ENCODE measurements at regions not wholly inside any gene's neighbourhood (a gene's known extent, or its start where the extent isn't known, plus 50 kb on each side); places are given as distances from the start of the nearest gene placed in this dataset.
"Not testable (repeated sequence)": the region's sequence is repeated elsewhere in the genome, so short reads cannot be mapped to it uniquely, and the experiment has no call there.

DNA sequence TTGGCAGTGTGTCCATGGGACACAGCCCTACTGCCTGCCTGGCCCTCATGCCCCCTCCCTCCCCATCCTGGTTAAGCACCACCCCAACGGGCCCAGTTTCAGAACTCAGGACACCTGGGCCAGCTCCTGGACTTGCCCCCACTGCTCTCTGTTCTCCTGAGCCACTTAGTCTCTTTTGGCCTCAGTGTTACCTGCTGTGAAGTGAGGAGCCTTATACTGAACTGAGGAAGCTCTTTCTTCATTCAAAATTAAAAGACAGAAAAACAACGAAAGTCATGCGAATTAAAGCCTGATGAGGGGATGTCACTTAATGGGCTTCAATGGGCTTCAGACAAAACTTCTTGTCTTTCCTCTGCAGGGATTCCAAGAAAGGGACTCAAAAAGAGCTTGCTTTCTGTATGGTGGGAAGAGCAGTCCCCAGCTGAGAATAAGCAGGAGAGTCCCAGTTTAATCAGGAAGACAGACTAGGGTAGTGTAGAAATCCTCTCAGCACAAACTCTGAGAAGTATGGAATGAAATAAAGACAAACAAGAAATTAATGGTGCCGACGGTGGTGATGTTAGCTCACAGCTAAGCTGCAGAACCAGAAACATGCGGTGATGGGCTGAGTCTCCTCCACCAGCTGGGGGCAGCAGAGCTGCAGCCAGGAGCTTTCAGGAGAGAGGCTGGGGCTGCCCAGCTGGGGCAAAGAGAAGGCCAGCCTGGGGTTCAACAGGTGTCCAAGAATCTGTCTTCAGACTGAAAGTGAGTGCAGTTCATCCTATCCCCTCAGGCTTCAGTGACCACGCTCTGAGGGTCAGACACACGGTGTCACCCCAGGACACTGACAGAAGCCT lies 101.0 kb downstream of the GGTLC2 start:
- peak; percentile 34 for DNase-seq

DNA sequence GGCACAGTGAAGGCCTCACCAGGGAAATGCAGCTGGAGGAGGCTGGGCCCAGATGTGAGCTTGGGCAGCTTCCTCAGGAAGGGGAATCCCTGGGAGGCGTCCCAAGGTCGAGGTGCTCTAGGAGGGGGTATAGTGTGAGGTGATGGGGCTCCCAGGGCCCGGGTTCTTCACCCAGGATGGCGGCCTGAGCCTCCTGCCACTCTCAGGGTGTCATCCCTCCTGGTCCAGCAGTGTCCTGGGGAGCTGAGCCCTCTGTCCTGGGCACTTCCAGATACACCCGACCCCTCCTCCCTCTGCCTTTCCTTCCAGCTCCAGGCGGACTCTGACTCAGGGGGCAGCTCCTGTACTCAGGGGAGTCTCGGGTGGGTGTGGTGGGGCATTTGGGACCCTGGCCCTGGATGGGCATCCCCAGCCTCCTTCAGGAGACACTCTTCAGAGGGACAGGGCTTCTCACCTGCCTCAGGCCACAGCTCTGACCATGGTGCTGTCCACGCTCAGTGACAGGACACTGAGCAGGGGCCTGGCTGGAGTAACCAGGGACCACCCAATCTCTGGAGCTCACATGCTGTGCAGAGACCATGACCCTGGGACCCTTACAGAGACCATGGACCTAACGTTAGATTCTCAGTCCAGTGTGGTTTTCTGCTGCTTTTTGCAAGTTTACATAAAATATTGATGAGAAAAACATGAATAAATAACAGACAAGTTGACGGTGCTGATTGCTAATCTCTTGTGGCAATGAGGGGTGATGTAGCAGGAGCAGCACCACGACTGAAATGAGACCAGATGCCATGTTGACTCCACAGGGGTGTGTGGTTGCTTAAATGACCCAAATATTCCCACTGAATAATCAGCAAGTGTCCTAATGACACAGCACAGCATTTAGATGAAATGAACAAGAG lies 101.9 kb downstream of the GGTLC2 start:
- no peak for DNase-seq

DNA sequence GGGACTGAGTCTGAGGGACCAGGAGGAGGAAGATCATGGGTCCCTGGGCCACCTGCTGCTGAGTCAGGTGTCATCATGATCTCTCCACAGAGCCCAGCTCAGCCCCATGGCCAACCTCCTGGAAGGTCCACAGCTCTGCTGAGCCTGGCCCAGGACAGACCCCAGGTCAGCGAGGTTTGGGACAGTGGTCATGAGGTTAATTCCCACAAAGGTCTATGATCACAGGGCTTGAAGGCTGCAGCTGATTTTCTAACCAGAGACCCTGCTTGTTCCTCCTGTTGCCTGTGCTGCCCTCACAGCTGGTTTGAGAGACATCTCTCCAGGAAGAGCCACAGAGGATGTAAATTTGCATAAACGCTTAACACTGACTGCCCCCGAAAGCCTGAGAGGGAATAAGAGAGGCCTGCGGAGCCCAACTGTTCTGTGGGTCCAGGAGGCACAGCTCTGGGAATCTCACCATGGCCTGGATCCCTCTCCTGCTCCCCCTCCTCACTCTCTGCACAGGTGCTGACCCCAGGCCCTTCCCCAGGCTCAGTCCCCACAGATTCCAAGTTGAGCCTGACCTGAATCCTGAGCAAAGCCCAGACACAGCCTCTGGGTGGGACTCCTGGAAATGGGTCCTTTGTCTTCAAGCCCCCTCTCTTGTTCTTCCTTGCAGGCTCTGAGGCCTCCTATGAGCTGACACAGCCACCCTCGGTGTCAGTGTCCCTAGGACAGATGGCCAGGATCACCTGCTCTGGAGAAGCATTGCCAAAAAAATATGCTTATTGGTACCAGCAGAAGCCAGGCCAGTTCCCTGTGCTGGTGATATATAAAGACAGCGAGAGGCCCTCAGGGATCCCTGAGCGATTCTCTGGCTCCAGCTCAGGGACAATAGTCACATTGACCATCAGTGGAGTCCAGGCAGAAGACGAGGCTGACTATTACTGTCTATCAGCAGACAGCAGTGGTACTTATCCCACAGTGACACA lies 102.8 kb downstream of the GGTLC2 start:
- no peak for DNase-seq

DNA sequence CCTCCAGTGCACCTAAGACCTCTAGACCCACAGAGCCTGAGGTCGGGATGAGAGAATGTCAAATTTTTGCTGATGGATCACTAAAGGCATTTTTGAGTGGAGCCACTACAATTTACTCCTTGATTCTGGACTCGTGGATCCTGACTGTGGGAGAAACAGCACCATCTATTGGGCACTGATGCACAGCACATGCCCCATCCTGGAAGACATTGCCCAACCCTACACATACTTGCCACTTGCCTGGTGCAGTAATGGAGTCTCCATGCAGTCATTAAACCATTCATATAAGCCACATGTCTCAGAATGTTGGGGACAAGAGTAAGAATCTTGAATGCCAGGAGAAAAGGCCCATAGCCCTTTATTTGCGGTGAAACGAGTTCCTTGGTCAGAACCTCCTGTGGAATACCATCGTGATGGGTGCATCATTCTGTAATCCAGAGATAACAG lies 103.9 kb downstream of the GGTLC2 start:
- peak; percentile 20 for DNase-seq

DNA sequence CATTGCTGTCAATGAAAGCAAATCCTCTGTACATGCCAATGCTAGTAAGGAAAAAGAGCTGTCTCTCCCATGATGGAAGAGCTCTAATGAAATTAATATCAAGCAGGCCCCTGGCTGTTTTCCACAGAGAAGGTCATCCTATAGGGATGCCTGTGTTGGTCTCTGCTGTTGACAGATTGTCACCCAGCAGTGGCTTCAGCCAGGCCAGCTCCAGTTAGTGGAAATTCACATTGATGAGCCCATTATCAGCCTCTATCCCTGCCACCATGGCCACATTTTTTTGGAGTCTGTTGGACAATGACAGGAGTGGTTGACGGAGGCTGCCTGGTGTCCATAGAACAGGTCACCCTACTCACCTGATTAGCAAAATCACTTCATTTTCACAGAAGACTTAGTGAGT lies 104.3 kb downstream of the GGTLC2 start:
- DNase-seq: no peak

DNA sequence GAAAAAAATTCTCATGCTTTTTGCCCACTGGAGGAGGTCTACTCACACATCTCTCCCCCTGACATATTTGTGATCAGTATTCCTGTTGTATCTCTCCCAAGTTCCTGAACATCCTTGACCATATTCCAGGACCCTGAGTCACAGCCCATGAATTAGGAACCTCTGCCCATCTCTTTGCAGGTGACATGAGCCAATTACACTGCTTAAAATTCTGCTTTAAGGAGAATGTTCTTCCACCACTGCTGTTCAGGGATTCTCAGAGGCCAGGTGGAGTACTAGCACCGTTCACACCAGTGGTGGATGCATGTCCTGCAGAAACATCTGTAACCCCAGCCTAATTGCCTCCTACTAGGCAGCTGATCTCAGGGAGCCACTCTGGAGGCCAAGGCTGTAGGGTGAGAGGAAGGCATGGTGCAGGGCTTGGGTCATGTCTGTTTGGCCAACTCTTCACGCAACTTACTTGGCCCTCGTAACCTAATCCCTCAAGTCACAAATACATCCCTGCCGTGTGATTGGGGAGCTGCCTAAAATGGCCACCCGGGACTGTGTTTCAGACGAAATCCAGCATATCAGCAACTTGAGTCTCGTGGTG lies 104.8 kb downstream of the GGTLC2 start:
- DNase-seq: no peak

DNA sequence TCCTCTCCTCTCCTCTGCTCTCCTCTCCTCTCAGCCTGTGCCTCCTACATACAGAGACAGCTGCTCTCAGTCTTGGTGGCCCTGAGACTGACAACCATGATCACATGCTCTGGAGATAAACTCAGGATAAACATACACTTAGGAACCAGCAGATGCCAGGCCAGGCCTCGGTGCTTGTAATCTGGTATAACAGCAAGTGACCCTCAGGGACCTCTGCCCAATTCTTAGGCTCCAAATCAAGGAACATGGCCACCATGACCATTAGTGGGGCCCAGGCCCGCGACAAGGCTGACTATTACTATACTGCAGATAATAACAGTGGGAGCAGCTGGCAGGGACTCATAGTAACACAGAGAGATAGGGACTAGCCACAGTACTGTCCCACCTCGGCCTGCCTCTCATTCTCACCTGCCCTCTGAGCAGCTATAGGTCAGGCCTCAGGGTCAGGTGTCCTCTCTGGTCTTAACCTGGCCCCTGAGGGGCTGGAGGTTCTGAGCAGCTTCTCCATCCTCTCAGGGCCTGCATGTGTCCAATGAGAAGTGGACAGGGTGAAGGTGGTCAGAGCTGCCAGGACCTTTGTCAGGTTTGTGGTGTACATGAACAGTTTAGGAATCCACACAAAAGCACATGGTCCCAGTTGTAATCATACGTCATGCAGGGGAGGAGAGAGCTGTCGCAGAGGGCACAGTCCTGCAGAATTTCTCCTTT lies 106.1 kb downstream of the GGTLC2 start:
- DNase-seq: no peak

DNA sequence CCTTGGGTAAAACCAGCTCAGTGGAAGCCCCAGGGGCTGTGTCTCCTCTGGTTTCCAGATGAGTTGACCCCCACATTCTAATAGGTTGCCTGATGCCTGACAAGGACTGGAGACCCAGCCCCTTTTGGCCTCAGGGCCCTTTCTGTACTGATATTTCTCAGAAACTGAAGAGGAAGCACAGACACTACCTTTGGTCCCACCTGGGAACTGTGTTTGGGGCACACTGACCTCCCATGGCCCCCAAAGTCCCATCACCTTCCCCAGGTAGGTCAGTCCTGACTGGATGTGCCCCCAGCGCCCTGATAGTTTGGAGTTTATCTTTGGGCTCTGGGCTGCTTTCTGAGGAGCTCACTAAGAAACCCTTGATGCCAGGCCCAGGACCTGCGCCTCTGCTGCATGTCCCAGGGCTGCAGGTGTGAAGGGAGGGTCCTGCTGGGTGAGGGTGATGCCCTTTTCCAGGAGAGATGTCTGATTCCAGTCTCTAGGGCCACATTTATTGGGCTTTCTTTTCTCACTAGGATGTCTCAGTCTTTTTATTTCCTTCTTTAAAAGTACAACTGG lies 106.7 kb downstream of the GGTLC2 start:
- DNase-seq: no peak

DNA sequence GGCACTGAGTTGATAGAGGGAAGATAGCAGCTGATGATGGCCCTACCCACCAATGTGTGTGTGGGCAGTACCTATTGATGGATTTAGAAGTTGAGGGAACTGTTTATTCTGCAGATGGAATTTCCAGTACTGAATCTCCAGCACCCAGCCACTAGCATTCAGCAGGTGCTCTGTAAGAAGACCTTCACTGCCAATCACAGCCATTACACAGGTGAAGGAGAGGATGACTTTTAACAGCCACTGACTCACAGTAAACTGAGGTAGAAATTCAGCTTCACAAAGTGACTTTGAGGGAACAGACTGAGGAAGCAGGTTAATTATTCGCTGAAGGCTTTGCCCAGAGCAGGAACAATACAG lies 107.8 kb downstream of the GGTLC2 start:
- no peak for DNase-seq

DNA sequence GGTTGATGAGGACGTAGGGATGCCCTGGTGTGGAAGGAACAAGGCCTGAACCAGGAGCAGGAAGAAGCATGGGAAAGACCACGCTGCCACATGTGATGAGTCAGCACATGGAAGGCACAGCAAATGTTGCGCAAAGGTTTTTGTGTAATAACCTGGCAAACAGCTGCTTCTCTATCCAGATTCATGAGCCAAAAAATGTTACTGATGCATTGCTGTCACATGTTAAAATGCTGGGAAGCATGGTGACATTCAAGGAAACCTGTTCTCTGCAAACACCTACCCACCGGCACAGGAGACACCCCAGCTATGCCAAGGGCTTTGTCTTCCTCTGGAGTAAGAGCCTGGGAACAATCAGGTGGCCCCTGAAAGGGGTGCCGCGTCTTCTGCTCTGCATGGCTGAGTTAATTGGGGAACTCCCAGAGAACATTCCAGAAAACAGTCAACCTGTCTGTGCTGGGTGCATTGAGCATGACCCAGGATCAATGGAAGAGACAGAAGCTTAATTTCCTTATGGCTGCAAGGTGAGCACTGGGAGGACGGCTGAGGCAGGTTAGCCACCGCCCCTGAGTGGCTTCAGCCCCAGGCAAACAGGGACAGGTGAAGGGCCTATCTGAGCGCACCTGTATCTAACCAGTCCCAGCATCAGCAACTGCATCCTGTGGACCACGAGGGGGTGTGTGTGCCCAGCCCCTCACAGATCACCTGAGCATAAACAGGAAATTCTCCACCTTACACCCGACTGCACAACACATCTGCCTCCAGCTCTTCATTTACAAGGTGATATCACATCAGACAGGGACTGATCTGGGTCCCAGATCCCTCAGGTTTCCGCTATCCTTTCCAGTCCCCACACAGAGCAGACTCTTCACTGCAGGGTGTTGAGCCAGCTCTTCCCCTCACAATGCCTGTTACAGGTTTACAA lies 108.4 kb downstream of the GGTLC2 start:
- DNase-seq: peak; percentile 8

DNA sequence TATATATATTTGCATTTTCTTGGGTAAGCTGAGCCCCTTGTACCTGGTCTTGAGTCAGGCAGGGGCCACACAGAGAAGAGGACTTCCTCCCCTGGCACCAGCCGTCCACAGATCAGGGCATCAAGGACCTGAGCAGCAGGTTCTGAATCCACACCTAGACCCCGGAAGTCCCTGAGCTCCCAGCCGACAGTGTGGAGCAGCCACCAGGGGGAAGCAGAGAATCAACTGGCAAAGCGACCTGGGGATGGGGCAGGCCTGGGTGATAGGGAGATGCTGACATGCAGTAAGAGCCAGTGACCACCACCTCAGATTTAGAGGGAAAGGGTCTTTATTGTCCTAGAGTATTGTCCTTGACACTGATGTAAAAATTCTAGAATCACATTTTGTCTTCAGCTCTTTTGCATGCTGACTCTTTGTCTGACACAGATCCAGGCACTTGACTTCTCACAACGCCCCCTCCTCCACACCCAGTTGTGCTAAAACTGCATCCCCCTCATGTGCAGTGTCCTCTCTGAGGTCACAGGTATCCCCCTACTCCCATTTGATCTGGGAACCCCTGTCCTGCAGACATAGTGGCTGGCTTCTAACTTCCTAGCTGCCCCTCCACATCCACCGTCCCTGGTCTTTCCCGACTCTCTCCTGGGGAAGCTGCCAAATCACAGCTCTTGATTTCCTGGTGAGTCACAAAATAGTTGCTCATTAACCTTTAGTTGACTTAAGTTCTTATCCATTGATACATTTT lies 109.3 kb downstream of the GGTLC2 start:
- DNase-seq: peak; percentile 76

DNA sequence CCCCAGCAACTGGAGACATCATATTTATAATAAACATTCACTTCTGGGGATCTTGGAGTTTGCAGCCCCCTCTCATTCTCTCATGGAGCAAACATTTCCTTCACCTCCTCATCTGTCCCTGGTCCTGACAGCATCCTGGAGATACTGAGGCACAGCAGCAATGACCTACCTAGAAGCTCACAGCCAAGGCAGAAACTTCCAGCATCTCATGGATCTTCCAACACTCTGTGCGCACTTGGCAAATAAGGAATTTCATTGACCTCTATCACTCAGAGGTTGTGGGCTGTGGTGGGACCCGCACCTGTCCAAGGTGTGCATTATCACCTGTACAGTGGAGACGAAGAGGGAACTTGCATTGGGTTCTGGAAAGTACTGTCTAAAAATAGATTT lies 109.8 kb downstream of the GGTLC2 start:
- DNase-seq: no peak

DNA sequence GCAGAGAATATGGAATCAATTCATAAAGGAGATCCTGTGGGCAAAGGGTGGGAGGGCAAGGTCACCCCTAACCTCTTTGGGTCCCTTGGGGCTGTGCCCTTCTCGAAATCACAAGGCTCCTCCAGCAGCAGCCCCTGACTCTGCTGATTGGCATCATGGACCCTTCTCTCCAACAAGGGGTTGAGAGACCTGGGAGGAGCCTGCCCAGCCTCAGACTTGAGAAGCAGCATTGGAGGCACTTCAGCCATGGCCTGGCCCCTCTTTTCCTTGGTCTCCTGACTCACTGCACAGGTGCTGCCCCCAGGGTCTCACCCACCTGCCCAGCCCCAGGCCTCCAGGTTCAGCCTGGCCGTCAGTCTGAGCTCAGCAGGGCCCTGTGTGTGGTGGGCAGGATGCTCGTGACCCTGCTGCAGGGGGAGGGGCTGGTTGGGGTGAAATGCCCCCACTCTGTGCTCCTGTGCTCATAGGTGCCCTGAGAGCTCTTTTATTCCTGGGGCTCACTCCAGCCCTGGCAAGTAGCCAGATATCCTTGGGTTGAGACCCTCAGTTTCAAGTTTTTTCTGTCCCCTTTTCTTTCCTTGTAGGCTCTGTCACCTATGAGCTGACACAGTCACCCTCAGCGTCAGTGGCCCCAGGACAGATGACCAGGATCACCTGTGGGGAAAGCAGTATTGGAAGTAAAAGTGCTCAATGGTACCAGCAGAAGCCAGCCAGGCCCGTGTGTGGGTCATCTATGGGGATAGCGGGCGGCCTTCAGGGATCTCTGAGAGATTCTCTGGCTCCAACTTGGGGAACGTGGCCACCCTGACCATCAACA lies 110.8 kb downstream of the GGTLC2 start:
- DNase-seq: no peak

DNA sequence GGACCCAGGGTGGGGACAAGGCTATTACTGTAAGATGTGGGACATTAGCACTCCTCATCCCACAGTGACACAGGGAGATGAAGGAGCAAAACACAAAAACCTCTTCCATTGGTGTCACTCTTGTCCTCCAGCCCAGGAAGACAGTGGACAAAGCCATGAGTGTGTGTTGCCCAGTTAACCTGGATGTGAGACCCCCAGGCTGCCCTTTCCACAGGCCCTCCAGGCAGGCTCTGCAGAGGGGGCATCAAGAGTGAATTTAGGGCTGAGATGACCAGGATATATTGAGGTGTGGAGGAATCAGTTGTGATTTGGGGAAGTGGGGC lies 111.3 kb downstream of the GGTLC2 start:
- DNase-seq: no peak

DNA sequence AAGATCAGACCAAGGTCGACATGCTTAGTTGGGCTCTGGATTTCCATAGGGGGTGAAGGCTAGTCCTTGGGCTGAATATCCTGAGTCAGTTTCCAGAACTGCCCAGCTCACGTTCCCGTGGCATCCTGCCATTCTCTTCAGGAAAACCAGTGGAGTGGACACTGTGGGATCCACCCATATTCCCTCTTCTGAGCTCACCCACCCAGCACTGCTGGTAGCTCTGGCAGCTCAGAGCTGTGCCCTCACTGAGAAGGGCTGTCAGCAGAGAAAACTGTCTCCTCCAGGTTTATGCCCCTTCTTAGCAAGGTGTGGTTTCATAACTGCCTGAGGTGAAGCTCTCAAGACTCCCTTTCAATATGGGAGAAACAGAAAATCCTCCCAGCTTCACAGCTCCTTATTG lies 111.7 kb downstream of the GGTLC2 start:
- DNase-seq: no peak

DNA sequence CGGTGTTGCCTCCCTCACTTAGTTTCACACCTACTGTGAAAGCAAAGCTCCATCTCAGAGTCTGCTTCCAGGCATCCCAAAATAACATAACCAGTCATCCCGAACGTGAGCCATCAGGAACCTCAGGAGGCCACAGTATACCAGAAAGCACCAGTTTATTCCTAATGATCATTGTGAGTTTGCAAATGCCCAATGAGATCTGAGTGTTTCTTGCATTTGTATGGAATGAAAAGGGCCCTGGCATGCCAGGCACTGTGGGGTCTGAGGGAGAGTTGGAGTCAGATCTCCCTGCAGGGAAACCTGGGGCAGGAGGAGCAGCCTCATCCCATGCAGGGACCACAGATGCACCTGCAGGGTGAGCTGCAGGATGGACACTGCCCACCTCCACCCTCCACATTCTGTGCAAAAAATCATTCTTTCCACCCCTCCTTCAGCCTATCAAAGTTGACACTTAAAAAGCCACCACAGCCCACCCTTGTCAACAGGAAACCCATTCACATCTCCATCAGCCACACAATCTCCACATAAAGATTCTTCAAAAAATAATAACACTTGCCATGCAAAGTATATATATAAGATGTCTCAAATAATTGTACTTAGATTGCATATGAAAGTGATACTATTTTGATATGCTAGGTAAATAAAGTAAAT lies 112.3 kb downstream of the GGTLC2 start:
- not testable (repeated sequence) for DNase-seq

DNA sequence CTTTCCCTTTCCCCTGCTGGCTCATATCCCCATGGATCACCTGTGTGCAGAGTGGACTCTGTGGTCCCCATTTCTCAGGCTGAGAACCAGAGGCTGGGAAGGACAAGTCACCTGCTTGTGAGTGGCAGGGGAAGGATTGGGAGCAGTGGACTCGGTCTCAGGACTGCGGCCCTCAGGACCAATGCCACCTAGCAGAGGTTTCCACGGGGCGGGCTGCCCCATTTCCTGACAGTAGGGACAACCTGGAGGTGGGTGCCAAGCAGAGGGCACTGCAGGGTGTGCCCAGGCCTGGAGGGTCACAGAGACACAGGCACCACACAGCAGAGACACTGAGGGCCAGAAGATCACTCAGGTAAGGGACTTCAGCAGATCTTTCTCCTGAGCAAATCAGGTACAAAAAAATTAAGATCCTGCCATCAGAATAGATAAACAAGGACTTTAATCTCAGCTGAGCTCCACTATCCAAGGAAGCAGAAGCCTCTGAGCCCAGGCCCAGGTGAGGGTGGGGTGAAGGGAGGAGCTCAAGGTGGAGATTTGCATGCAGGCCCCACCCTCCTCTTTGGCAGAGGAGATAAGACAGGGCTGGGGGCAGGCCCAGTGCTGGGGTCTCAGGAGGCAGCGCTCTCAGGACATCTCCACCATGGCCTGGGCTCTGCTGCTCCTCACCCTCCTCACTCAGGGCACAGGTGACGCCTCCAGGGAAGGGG lies 113.8 kb downstream of the GGTLC2 start:
- DNase-seq: not testable (repeated sequence)

DNA sequence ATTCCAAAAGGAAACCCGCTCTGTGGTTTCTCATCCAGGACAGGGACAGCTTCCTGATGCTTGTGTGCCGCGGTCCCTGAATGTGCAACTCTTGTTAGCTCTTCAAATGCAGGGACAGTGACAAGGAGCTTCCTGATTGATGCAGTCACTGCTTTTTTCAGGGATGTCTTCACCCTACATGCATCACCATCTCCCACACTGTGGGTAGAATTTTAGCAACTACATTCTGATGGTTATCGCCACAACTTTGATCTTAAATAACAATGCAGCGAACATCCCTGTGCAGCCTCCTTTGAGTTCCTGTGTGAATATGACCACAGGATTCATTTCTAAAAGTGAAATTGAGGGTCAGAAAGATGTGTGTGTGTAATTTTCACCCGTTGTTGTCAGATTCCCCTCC lies 115.0 kb downstream of the GGTLC2 start:
- no peak for DNase-seq
